Caco-2 (cell line): ENCODE measurements at regions not wholly inside any gene's neighbourhood (a gene's known extent, or its start where the extent isn't known, plus 50 kb on each side); places are given as distances from the start of the nearest gene placed in this dataset.

Experiments used
- BruUV-seq: library from RNA; stranded (reverse); fragments of 400-500 nt; replicated peaks from 2 replicates; lab custom pipeline; 2021; lab: Mats Ljungman, UMichigan
- CTCF ChIA-PET: fragments of 300-600 bp; sonication (Branson Sonifier 250); formaldehyde crosslinking; loops from one replicate; lab custom pipeline; 2022; ENCODE audit warnings: antibody characterized with exemption; lab: Charles Lee
- POLR2A ChIA-PET: fragments of 300-600 bp; sonication (Branson Sonifier 250); formaldehyde crosslinking; loops from one replicate; lab custom pipeline; 2022; ENCODE audit warnings: antibody characterized with exemption; lab: Charles Lee
- DNase-seq, 2 experiments: peaks; one replicate each; pipeline versions ENCODE4 v3.0.0 to v3.0.0-alpha.2; 2020 to 2022
- H3K27me3 ChIP-seq: replicated peaks from 2 replicates; pipeline ENCODE4 v1.6.0; 2011; ENCODE audit warnings: low read length; ENCODE audit not compliant: control insufficient read depth, insufficient read depth
- H3K36me3 ChIP-seq: 2 replicates; pipeline ENCODE4 v1.5.1; 2011; ENCODE audit warnings: low read length; ENCODE audit not compliant: control insufficient read depth, insufficient read depth
- H3K4me1 ChIP-seq: fragments of 250-450 bp; sonication (Bioruptor Pico); 2 replicates; pipeline ENCODE4 v1.5.1; 2020; ENCODE audit warnings: mild to moderate bottlenecking
- H3K4me3 ChIP-seq: 2 replicates; pipeline ENCODE4 v1.5.1; 2011; ENCODE audit warnings: low read depth, mild to moderate bottlenecking, control low read depth, low read length
- H3K9me3 ChIP-seq: fragments of 250-450 bp; sonication (Bioruptor Pico); 2 replicates; pipeline ENCODE4 v1.5.1; 2020; ENCODE audit warnings: mild to moderate bottlenecking, moderate library complexity
- H3K27ac Mint-ChIP-seq: one replicate; pipeline ENCODE4 v1.8.0; 2022; ENCODE audit warnings: mixed read lengths; ENCODE audit not compliant: unreplicated experiment
- H3K27me3 Mint-ChIP-seq: one replicate; pipeline ENCODE4 v1.8.0; 2022; ENCODE audit warnings: mixed read lengths; ENCODE audit not compliant: insufficient read depth, unreplicated experiment
- H3K36me3 Mint-ChIP-seq: one replicate; pipeline ENCODE4 v1.8.0; 2022; ENCODE audit warnings: mild to moderate bottlenecking, mixed read lengths; ENCODE audit not compliant: insufficient read depth, unreplicated experiment
- H3K4me1 Mint-ChIP-seq: one replicate; pipeline ENCODE4 v1.8.0; 2022; ENCODE audit warnings: low read depth, mixed read lengths; ENCODE audit not compliant: unreplicated experiment
- H3K4me3 Mint-ChIP-seq: one replicate; pipeline ENCODE4 v1.8.0; 2022; ENCODE audit warnings: mild to moderate bottlenecking, moderate library complexity, mixed read lengths; ENCODE audit not compliant: unreplicated experiment
- H3K9me3 Mint-ChIP-seq: one replicate; pipeline ENCODE4 v1.8.0; 2022; ENCODE audit warnings: mixed read lengths; ENCODE audit not compliant: unreplicated experiment
- CTCF ChIP-seq, 2 experiments: fragments of 200-600 bp in 1 of 2; IDR thresholded peaks; 1 replicate in 1 of 2; 2 replicates in 1 of 2; pipeline versions ENCODE4 v1.5.1 to v1.8.0; 2011 to 2022; ENCODE audit warnings: antibody characterized with exemption in 1 of 2, control low read depth in 1 of 2, inconsistent platforms in 1 of 2, low read depth in 1 of 2, low read length in 1 of 2, mild to moderate bottlenecking in 1 of 2, moderate library complexity in 1 of 2; ENCODE audit not compliant: insufficient read depth in 1 of 2, severe bottlenecking in 1 of 2, unreplicated experiment in 1 of 2
- intact Hi-C: fragments of 100-400 bp; cut with micrococcal nuclease; formaldehyde crosslinking; loops from one replicate; pipeline ENCODE4 v1.10.0; 2022; ENCODE audit not compliant: unreplicated experiment

GRCh38 chr6:81861281-81861680, 108.8 kb upstream of the TENT5A start:
- no peak for DNase-seq
- BruUV-seq: no TSS peak
- Histone ChIP-seq H3K27me3 (no peaks in the 10 kb centered on the region), H3K4me1 (peaks cover 55% of the 10 kb centered on the region), H3K36me3 (no peaks in the 10 kb centered on the region), H3K9me3 (no peaks in the 10 kb centered on the region), H3K4me3 (no peak overlapping the region)
- intact Hi-C loops: no loop called here
- Mint-ChIP-seq H3K4me3 (no peak overlapping the region), H3K36me3 (no peaks in the 10 kb centered on the region), H3K27ac (no peak overlapping the region), H3K27me3 (no peaks in the 10 kb centered on the region), H3K9me3 (peaks cover 12% of the 10 kb centered on the region), H3K4me1 (peaks cover 41% of the 10 kb centered on the region)
- CTCF ChIA-PET: no interaction called here
- POLR2A ChIA-PET: no interaction called here
- TF ChIP-seq CTCF (IDR thresholded peaks at IDR 0.05; ENCODE audit: insufficient read depth in 1 of 2, low read depth in 1 of 2, low read length in 1 of 2, severe bottlenecking in 1 of 2, unreplicated experiment in 1 of 2): no peak

GRCh38 chr6:81859884-81860283, 107.4 kb upstream of the TENT5A start:
- no peaks in the 10 kb centered on the region for H3K36me3 Mint-ChIP-seq
- Histone ChIP-seq H3K4me1 (peaks cover 61% of the 10 kb centered on the region), H3K36me3 (no peaks in the 10 kb centered on the region), H3K4me3 (no peak overlapping the region), H3K27me3 (no peaks in the 10 kb centered on the region), H3K9me3 (no peaks in the 10 kb centered on the region)
- no peaks in the 10 kb centered on the region for H3K27me3 Mint-ChIP-seq
- TF ChIP-seq CTCF (IDR thresholded peaks at IDR 0.05; ENCODE audit: insufficient read depth in 1 of 2, low read depth in 1 of 2, low read length in 1 of 2, severe bottlenecking in 1 of 2, unreplicated experiment in 1 of 2): no peak
- H3K9me3 Mint-ChIP-seq: peaks cover 13% of the 10 kb centered on the region
- BruUV-seq: no TSS peak
- CTCF ChIA-PET: no interaction called here
- DNase-seq: no peak
- POLR2A ChIA-PET: no interaction called here
- H3K4me1 Mint-ChIP-seq: peaks cover 34% of the 10 kb centered on the region
- intact Hi-C loops: no loop called here
- no peak overlapping the region for H3K4me3 Mint-ChIP-seq
- no peak overlapping the region for H3K27ac Mint-ChIP-seq

- Histone ChIP-seq H3K9me3 (no peaks in the 10 kb centered on the region; the same call in 1 of the 2 replicates), H3K36me3 (no peaks in the 10 kb centered on the region), H3K4me1 (peaks cover 55% of the 10 kb centered on the region), H3K4me3 (no peak overlapping the region), H3K27me3 (no peaks in the 10 kb centered on the region)
- Mint-ChIP-seq H3K4me3 (no peak overlapping the region), H3K27me3 (no peaks in the 10 kb centered on the region), H3K9me3 (peaks cover 13% of the 10 kb centered on the region), H3K36me3 (no peaks in the 10 kb centered on the region), H3K27ac (no peak overlapping the region), H3K4me1 (peaks cover 37% of the 10 kb centered on the region)
- BruUV-seq: no TSS peak
- TF ChIP-seq CTCF (IDR thresholded peaks at IDR 0.05; ENCODE audit: insufficient read depth in 1 of 2, low read depth in 1 of 2, low read length in 1 of 2, severe bottlenecking in 1 of 2, unreplicated experiment in 1 of 2): no peak
- no peak for DNase-seq
- intact Hi-C loops: no loop called here
- POLR2A ChIA-PET: no interaction called here
- CTCF ChIA-PET: no interaction called here
Observed at GRCh38 chr6:81857812-81858211, 105.3 kb upstream of the TENT5A start.
